Fibroblast of villous mesenchyme (primary cell): ENCODE measurements at regions not wholly inside any gene's neighbourhood (a gene's known extent, or its start where the extent isn't known, plus 50 kb on each side); places are given as distances from the start of the nearest gene placed in this dataset.

ENCODE experiments used
- DNase-seq: peaks from one replicate; pipeline ENCODE4 v3.0.0-alpha.2; 2010; ENCODE audit warnings: low read depth
- H3K4me3 ChIP-seq: 2 replicates; pipeline ENCODE4 v1.5.1; 2011; ENCODE audit warnings: low read depth, mild to moderate bottlenecking, low read length
- CTCF ChIP-seq: IDR thresholded peaks from 2 replicates; pipeline ENCODE4 v1.5.1; 2012; ENCODE audit warnings: low read depth, mild to moderate bottlenecking, low read length; ENCODE audit not compliant: insufficient read depth

GRCh38 chr13:64643066-64643465 is 2587.1 kb downstream of the PCDH9 start:
- DNase-seq, result no peak
- TF ChIP-seq CTCF, result no peak
- H3K4me3 ChIP-seq, result no peak overlapping the region

GRCh38 chr13:64640002-64640401 is 2590.1 kb downstream of the PCDH9 start:
- H3K4me3 ChIP-seq, result no peak overlapping the region
- no peak for DNase-seq
- no peak for TF ChIP-seq CTCF

- TF ChIP-seq CTCF, result no peak
- no peak for DNase-seq
- H3K4me3 ChIP-seq, result no peak overlapping the region
Measured at GRCh38 chr13:64639206-64639605, 2590.9 kb downstream of the PCDH9 start.

GRCh38 chr13:64633948-64634347 is 2596.2 kb downstream of the PCDH9 start:
- TF ChIP-seq CTCF, result no peak
- H3K4me3 ChIP-seq, result no peak overlapping the region
- no peak for DNase-seq

GRCh38 chr13:64627654-64628053 is 2602.5 kb downstream of the PCDH9 start:
- TF ChIP-seq CTCF, result no peak
- no peak overlapping the region for H3K4me3 ChIP-seq
- DNase-seq, result no peak

- no peak overlapping the region for H3K4me3 ChIP-seq
- TF ChIP-seq CTCF, result no peak
- no peak for DNase-seq
Measured at GRCh38 chr13:64626105-64626504, 2604.0 kb downstream of the PCDH9 start.

- no peak for TF ChIP-seq CTCF
- H3K4me3 ChIP-seq, result no peak overlapping the region
- DNase-seq, result no peak
Measured at GRCh38 chr13:64617231-64617630, 2612.9 kb downstream of the PCDH9 start.
